Chondrocyte (in vitro differentiated cells): ENCODE measurements at regions not wholly inside any gene's neighbourhood (a gene's known extent, or its start where the extent isn't known, plus 50 kb on each side); places are given as distances from the start of the nearest gene placed in this dataset.
"Not testable (repeated sequence)": the region's sequence is repeated elsewhere in the genome, so short reads cannot be mapped to it uniquely, and the experiment has no call there.

Source experiments
- DNase-seq: peaks from one replicate; pipeline ENCODE4 v3.0.0; 2021; ENCODE audit warnings: mixed read lengths, low spot score
- H3K27ac Mint-ChIP-seq: one replicate; pipeline ENCODE4 v1.8.0; 2021; ENCODE audit warnings: mild to moderate bottlenecking, moderate library complexity, mixed read lengths; ENCODE audit not compliant: unreplicated experiment
- H3K27me3 Mint-ChIP-seq: 2 replicates; pipeline ENCODE4 v1.8.0; 2021; ENCODE audit warnings: low read depth, mixed read lengths
- H3K36me3 Mint-ChIP-seq: 2 replicates; pipeline ENCODE4 v1.8.0; 2021; ENCODE audit warnings: low read depth, mixed read lengths
- H3K4me1 Mint-ChIP-seq: 2 replicates; pipeline ENCODE4 v1.8.0; 2021; ENCODE audit warnings: low read depth, mild to moderate bottlenecking, mixed read lengths
- H3K4me3 Mint-ChIP-seq: one replicate; pipeline ENCODE4 v1.8.0; 2021; ENCODE audit warnings: mild to moderate bottlenecking, moderate library complexity, mixed read lengths; ENCODE audit not compliant: unreplicated experiment
- H3K9me3 Mint-ChIP-seq: 2 replicates; pipeline ENCODE4 v1.8.0; 2021; ENCODE audit warnings: low read depth, mixed read lengths
- CTCF ChIP-seq: fragments of 200-600 bp; sonication (generic); IDR thresholded peaks from 2 replicates; pipeline ENCODE4 v1.5.0; 2021; ENCODE audit warnings: antibody characterized with exemption, mild to moderate bottlenecking, moderate library complexity

- peaks cover 2% of the 10 kb centered on the region for H3K27me3 Mint-ChIP-seq
- no peak overlapping the region for H3K4me3 Mint-ChIP-seq
- H3K36me3 Mint-ChIP-seq = no peaks in the 10 kb centered on the region
- no peak overlapping the region for H3K27ac Mint-ChIP-seq
- no peak for DNase-seq
- TF ChIP-seq CTCF = peak; percentile 59
- peaks cover 7% of the 10 kb centered on the region for H3K9me3 Mint-ChIP-seq
- no peaks in the 10 kb centered on the region for H3K4me1 Mint-ChIP-seq
Observed at GRCh38 chr14:45940318-45940717, 687.3 kb upstream of the MIS18BP1 start.

DNA sequence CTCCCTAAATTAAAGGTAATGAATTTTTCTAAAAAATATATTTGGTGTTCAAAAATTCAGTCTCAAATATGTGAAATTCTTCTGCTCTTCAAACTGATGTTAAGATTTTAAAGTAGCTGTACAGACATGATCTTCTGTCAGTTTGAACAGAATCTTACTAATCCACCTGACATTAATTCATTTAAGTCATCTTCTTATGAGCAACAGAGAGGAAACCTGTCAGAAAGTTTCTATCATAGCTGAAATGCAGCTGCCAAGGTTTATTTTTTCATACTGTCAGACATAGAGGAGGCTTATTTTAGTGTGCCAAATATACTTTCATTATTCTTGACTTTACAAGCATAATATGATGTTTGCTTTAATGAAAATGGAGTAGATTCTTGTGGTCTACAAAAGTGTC, 686.6 kb upstream of the MIS18BP1 start:
- no peak overlapping the region for H3K27ac Mint-ChIP-seq
- no peaks in the 10 kb centered on the region for H3K36me3 Mint-ChIP-seq
- no peaks in the 10 kb centered on the region for H3K4me1 Mint-ChIP-seq
- H3K4me3 Mint-ChIP-seq = no peak overlapping the region
- H3K27me3 Mint-ChIP-seq = peaks cover 2% of the 10 kb centered on the region
- H3K9me3 Mint-ChIP-seq = peaks cover 8% of the 10 kb centered on the region
- DNase-seq = no peak
- no peak for TF ChIP-seq CTCF

GRCh38 chr14:45919995-45920394, 667.0 kb upstream of the MIS18BP1 start:
- H3K4me3 Mint-ChIP-seq, H3K4me1 Mint-ChIP-seq, H3K27ac Mint-ChIP-seq, H3K27me3 Mint-ChIP-seq, H3K36me3 Mint-ChIP-seq, DNase-seq: not testable (repeated sequence)
- H3K9me3 Mint-ChIP-seq = peaks cover 13% of the 10 kb centered on the region

- no peak for TF ChIP-seq CTCF
- no peak overlapping the region for H3K27ac Mint-ChIP-seq
- H3K4me3 Mint-ChIP-seq = no peak overlapping the region
- no peak for DNase-seq
- H3K9me3 Mint-ChIP-seq = peaks cover 32% of the 10 kb centered on the region
- no peaks in the 10 kb centered on the region for H3K36me3 Mint-ChIP-seq
- H3K27me3 Mint-ChIP-seq = no peaks in the 10 kb centered on the region
- H3K4me1 Mint-ChIP-seq = no peaks in the 10 kb centered on the region
Observed at GRCh38 chr14:45916340-45916953, 663.4 kb upstream of the MIS18BP1 start.

DNA sequence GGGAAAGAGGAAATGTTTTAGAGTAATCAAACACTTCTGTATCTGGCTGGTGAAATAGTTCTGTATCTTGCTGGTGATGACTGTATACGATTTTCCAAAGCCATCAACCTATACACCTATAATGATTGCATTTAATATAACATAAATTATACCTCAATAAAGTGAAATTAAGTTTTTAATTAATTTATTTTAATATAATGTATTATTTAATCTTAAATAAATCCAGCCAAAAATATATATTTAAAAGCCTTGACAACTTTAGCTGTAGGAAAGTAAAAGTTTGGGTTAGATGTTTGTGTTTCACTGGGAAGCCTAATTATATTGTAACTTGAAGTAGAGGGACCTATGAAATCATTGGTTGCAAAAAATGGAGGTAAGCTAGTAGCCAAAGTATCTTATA, 654.8 kb upstream of the MIS18BP1 start:
- TF ChIP-seq CTCF = no peak
- peaks cover 5% of the 10 kb centered on the region for H3K9me3 Mint-ChIP-seq
- no peak overlapping the region for H3K27ac Mint-ChIP-seq
- no peaks in the 10 kb centered on the region for H3K36me3 Mint-ChIP-seq
- H3K4me3 Mint-ChIP-seq = no peak overlapping the region
- no peaks in the 10 kb centered on the region for H3K4me1 Mint-ChIP-seq
- H3K27me3 Mint-ChIP-seq = no peaks in the 10 kb centered on the region
- no peak for DNase-seq

- Mint-ChIP-seq H3K27me3 (no peaks in the 10 kb centered on the region), H3K27ac (no peak overlapping the region), H3K4me1 (no peaks in the 10 kb centered on the region), H3K36me3 (no peaks in the 10 kb centered on the region), H3K9me3 (peaks cover 3% of the 10 kb centered on the region), H3K4me3 (no peak overlapping the region)
- DNase-seq = no peak
- no peak for TF ChIP-seq CTCF
Observed at GRCh38 chr14:45906257-45906656, 653.3 kb upstream of the MIS18BP1 start.
